ENCODE measurements at regions not wholly inside any gene's neighbourhood (a gene's known extent, or its start where the extent isn't known, plus 50 kb on each side); places are given as distances from the start of the nearest gene placed in this dataset.

DNA sequence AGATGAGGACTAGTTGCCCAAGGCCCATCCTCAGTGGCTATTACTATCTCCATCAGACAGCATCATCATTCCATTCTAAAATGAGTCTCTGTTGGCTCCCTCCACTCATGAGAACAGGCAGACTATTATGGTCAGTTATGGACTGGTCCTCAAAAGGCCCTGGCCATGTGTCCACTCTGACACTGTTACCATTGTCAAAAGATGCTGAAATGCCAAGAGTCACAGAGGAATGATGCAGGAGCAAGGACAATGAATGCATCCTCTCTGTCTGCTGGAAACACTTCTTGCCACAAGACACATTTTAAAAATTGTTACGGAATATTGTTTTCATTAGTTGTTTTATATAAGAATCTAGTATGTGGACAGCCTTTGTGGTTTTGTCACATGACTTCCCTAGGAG lies 53.3 kb upstream of the STT3B start:
- no peak for FAIRE-seq

DNA sequence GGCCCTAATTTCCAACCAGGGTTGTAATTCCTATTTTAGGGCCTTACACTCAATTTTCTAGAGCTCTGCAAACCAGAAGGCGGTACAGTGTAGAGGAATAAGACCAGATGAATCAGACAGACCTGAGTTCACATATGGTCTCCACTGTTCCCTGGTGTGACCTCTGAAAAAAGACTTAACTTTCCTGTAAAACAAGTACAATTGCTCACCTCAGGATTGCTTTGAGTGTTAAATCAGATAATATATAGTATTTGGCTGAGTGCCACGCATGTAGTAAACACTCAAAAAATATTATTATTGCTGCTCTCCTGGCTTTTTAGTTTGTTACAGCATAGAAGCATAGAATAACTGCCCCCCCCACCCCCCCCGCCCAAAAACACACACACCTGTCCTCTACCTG lies 51.0 kb upstream of the STT3B start:
- no peak for FAIRE-seq

DNA sequence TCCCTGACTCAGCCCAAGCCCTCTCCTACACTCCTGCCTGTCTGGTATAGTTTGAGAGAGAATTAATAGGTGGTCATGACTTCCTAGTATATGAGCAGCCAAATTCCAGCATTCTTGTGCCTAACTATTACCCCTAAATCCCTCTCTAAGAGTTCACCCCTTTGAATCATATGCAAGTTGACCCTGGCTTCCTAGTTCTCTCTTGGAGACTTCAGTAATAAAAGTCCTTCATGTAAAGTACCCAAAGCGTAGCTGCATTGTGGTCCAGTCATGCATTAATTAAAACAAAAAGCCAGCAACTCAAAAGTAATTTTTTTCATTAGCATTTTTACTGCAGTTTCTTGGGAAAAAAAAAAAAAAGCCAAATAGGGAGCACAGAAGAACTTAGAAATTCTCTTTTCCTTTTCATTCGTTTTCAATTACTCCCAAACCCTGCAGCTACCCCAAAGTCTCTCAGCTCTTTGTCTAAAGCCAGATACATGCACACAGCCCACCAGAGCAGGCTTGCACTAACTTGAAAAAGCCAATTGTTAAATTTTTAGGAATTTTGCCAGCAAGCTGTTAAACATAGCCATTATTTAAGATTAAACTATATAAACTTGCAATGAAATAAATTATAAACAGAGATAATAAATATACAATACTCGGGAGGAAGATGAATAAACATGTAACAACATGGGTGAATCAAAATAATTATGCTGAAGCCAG lies 50.1 kb upstream of the STT3B start:
- no peak for FAIRE-seq

Measured in TTC549 (cell line).